ENCODE measurements at regions not wholly inside any gene's neighbourhood (a gene's known extent, or its start where the extent isn't known, plus 50 kb on each side); places are given as distances from the start of the nearest gene placed in this dataset.

- no TSS peak for BruUV-seq (replicated peaks)
Measured at GRCh38 chr5:138646671-138647070, 71.5 kb upstream of the HSPA9 start.

More at GRCh38 chr5:138646671-138647070, 71.5 kb upstream of the HSPA9 start:
- dilution Hi-C loops (cut with HindIII; ENCODE audit: low sequenced_read_pairs, unreplicated experiment), result no loop called here
- H4K5ac ChIP-seq (ENCODE audit: low read depth, low read length), result no peak overlapping the region
- in situ Hi-C loops (cut with MboI; ENCODE audit: low sequenced_read_pairs), result loop anchor here (10.0 kb wide), 1 partner anchor 618 kb away; no protein-coding TSS in a partner anchor
- 90% methylated on average over 2 of the region's 11 CpGs; no CpG with 5 or more reads in 1 of the 2 experiments for WGBS, 2 experiments (ENCODE audit: extremely low coverage in 2 of 2, insufficient read length in 1 of 2)
- no peaks in the 10 kb centered on the region for H3K79me1 ChIP-seq (ENCODE audit: low read depth in 1 of 2, low read length in 2 of 2)
- H3K4me3 ChIP-seq (ENCODE audit: insufficient read depth, low read depth, low read length), result no peak overlapping the region
- H3K27ac ChIP-seq (ENCODE audit: insufficient read depth, low read length), result no peak overlapping the region
- H3K14ac ChIP-seq (replicated peaks; ENCODE audit: low read depth, low read length), result no peak overlapping the region
- no peak overlapping the region for H4K91ac ChIP-seq (ENCODE audit: insufficient read depth, low read depth, low read length)
- no peak overlapping the region for H2BK20ac ChIP-seq (ENCODE audit: low read depth, low read length)
- no peak overlapping the region for H3K4me2 ChIP-seq (ENCODE audit: low read depth, low read length)
- CTCF ChIA-PET, result no interaction called here
- no peak overlapping the region for H2AK5ac ChIP-seq (ENCODE audit: low read depth, low read length)
- intact Hi-C loops (cut with micrococcal nuclease), result loop anchor here (10.0 kb wide), 1 partner anchor 508 kb away; no protein-coding TSS in a partner anchor
- H2AK9ac ChIP-seq (replicated peaks; ENCODE audit: low read depth, low read length, poor library complexity), result no peak overlapping the region
- DNase-seq (no peak), ATAC-seq (ENCODE audit: low read depth) (no peak)
- no peak overlapping the region for H3K23ac ChIP-seq (ENCODE audit: low read depth, low read length)
- H3K56ac ChIP-seq (ENCODE audit: extremely low read depth, insufficient read depth, low read length), result no peak overlapping the region
- H2BK120ac ChIP-seq (ENCODE audit: low read depth, low read length), result no peak overlapping the region
- no peak overlapping the region for H3K4ac ChIP-seq (ENCODE audit: low read depth, low read length)
- H3K9me3 ChIP-seq (ENCODE audit: control insufficient read depth, insufficient read depth, low read length), result no peaks in the 10 kb centered on the region
- peaks cover 2% of the 10 kb centered on the region; the same call in 1 of the 2 replicates for H3K4me1 ChIP-seq (ENCODE audit: control insufficient read depth, insufficient read depth, low read length)
- POLR2A ChIA-PET (ENCODE audit: unreplicated experiment), result no interaction called here
- no peaks in the 10 kb centered on the region for H3K36me3 ChIP-seq (ENCODE audit: control insufficient read depth, insufficient read depth, low read length)
- no peak overlapping the region for H2AFZ ChIP-seq (replicated peaks; ENCODE audit: low read length, poor library complexity)
- no peaks in the 10 kb centered on the region for H4K20me1 ChIP-seq (ENCODE audit: insufficient read depth, low read length)
- H2BK5ac ChIP-seq (ENCODE audit: low read depth, low read length, poor library complexity, severe bottlenecking), result no peak overlapping the region
- H3K18ac ChIP-seq (ENCODE audit: low read depth, low read length), result no peak overlapping the region
- no peak overlapping the region for H2BK15ac ChIP-seq (ENCODE audit: low read depth, low read length)
- TF ChIP-seq, protein P1, sequence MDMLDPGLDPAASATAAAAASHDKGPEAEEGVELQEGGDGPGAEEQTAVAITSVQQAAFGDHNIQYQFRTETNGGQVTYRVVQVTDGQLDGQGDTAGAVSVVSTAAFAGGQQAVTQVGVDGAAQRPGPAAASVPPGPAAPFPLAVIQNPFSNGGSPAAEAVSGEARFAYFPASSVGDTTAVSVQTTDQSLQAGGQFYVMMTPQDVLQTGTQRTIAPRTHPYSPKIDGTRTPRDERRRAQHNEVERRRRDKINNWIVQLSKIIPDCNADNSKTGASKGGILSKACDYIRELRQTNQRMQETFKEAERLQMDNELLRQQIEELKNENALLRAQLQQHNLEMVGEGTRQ (IDR thresholded peaks at IDR 0.05; ENCODE audit: low read depth, low read length), result no peak
- no peak for TF ChIP-seq CHD1 (IDR thresholded peaks at IDR 0.05; ENCODE audit: low read depth, low read length)
- no peak for TF ChIP-seq NFE2L2 (IDR thresholded peaks at IDR 0.05; ENCODE audit: low read depth, low read length)
- no peak for TF ChIP-seq FOS (IDR thresholded peaks at IDR 0.05; ENCODE audit: low read depth, low read length)
- TF ChIP-seq SMC3 (IDR thresholded peaks at IDR 0.05; ENCODE audit: low read depth, low read length), result no peak
- TF ChIP-seq MAFK (IDR thresholded peaks at IDR 0.05; ENCODE audit: low read depth, low read length), result no peak
- no peak for TF ChIP-seq POLR2A (IDR thresholded peaks at IDR 0.05; ENCODE audit: low read depth, low read length)
- no peak for TF ChIP-seq RCOR1 (IDR thresholded peaks at IDR 0.05; ENCODE audit: insufficient replicate concordance, low read length)
- no peak for TF ChIP-seq RAD21 (IDR thresholded peaks at IDR 0.05; ENCODE audit: low read length)
- TF ChIP-seq RFX5 (IDR thresholded peaks at IDR 0.05; ENCODE audit: low read depth, low read length), result no peak
- TF ChIP-seq BHLHE40 (IDR thresholded peaks at IDR 0.05; ENCODE audit: low read depth, low read length), result no peak
- no peak for TF ChIP-seq CEBPB (IDR thresholded peaks at IDR 0.05; ENCODE audit: low read depth, low read length)
- no peak for TF ChIP-seq MXI1 (IDR thresholded peaks at IDR 0.05; ENCODE audit: borderline replicate concordance, low read depth, low read length)
- TF ChIP-seq ELK1 (IDR thresholded peaks at IDR 0.05; ENCODE audit: borderline replicate concordance, low read depth, low read length), result no peak
- no peak for TF ChIP-seq MAZ (IDR thresholded peaks at IDR 0.05; ENCODE audit: borderline replicate concordance, low read depth, low read length)
- TF ChIP-seq CTCF (conservative IDR thresholded peaks at IDR 0.05; ENCODE audit: low read depth, low read length), result no peak
- H3K9me1 ChIP-seq (ENCODE audit: insufficient read depth, low read length), result no peaks in the 10 kb centered on the region
- peaks cover 46% of the 10 kb centered on the region for H3K27me3 ChIP-seq (ENCODE audit: control insufficient read depth, insufficient read depth, low read length)
- no peak overlapping the region for H3K9ac ChIP-seq (ENCODE audit: low read depth, low read length)
- no peak overlapping the region for H4K8ac ChIP-seq (ENCODE audit: low read depth in 2 of 2, low read length in 2 of 2)

Data from IMR-90 (cell line).